ENCODE measurements at regions not wholly inside any gene's neighbourhood (a gene's known extent, or its start where the extent isn't known, plus 50 kb on each side); places are given as distances from the start of the nearest gene placed in this dataset.

DNA sequence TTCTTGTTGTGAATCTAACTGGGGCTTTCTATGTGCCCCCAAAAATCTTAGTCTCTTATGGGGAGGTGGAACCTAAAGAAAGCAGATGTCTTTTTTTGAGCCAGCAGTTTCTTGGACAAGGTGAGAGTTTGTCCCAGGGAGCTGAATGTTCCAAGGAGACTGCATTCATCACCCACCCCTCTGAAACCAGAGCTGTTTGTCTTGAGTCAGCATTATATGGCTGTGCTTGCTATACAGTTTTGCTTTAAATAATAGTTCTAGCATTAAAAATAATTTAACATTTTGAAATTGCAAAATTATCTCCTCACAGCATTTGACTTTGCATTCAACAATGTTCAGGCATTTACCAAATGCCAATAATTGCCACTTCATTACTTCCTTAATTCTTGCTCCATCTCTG, 813.3 kb downstream of the BCL11B start:
- H3K9me3 Mint-ChIP-seq (ENCODE audit: insufficient read depth) = peaks cover 4% of the 10 kb centered on the region
- ChIA-PET CTCF (no interaction called here), POLR2A (no interaction called here)

GRCh38 chr14:98462908-98463307, 809.1 kb downstream of the BCL11B start:
- ATAC-seq = no peak
- POLR2A ChIA-PET = no interaction called here
- no peak for DNase-seq
- Mint-ChIP-seq H3K27ac (no peak overlapping the region), H3K4me3 (no peak overlapping the region), H3K9me3 (ENCODE audit: insufficient read depth) (peaks cover 4% of the 10 kb centered on the region), H3K4me1 (ENCODE audit: low read depth) (no peaks in the 10 kb centered on the region), H3K27me3 (ENCODE audit: low read depth) (no peaks in the 10 kb centered on the region), H3K36me3 (ENCODE audit: low read depth) (no peaks in the 10 kb centered on the region)
- CTCF ChIA-PET = no interaction called here

More for the DNA sequence above, 813.3 kb downstream of the BCL11B start:
- no peak overlapping the region for H3K27ac Mint-ChIP-seq
- no peak overlapping the region for H3K4me3 Mint-ChIP-seq
- no peaks in the 10 kb centered on the region for H3K4me1 Mint-ChIP-seq (ENCODE audit: low read depth)
- ATAC-seq (no peak), DNase-seq (no peak)
- H3K36me3 Mint-ChIP-seq (ENCODE audit: low read depth) = no peaks in the 10 kb centered on the region
- H3K27me3 Mint-ChIP-seq (ENCODE audit: low read depth) = no peaks in the 10 kb centered on the region

DNA sequence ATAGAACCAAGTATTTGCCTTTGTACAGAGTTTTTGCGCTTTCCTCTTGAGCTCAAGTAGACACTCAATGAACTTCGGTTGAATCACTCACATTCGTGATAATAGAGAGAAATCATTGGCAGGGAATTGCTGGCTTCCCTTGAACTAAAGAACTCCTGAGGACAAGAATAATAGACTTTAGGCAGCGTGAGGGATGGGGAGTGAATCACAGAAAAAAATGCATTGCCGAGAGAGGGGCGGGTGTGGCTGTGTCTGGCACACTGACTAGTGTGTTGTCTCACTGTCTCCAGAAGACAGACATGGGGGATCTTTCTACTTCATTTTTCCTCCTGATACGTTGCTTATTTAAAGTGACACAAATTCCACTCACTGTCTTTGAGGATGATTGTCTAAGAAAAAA, 805.2 kb downstream of the BCL11B start:
- H3K4me3 Mint-ChIP-seq = no peak overlapping the region
- H3K27me3 Mint-ChIP-seq (ENCODE audit: low read depth) = no peaks in the 10 kb centered on the region
- no peak overlapping the region for H3K27ac Mint-ChIP-seq
- ChIA-PET POLR2A (no interaction called here), CTCF (no interaction called here)
- H3K4me1 Mint-ChIP-seq (ENCODE audit: low read depth) = peaks cover 4% of the 10 kb centered on the region
- H3K36me3 Mint-ChIP-seq (ENCODE audit: low read depth) = no peaks in the 10 kb centered on the region
- ATAC-seq = no peak
- no peaks in the 10 kb centered on the region for H3K9me3 Mint-ChIP-seq (ENCODE audit: insufficient read depth)
- DNase-seq = no peak

- ATAC-seq (no peak), DNase-seq (no peak)
- Mint-ChIP-seq H3K4me1 (ENCODE audit: low read depth) (peaks cover 4% of the 10 kb centered on the region), H3K27me3 (ENCODE audit: low read depth) (no peaks in the 10 kb centered on the region), H3K27ac (no peak overlapping the region), H3K4me3 (no peak overlapping the region), H3K36me3 (ENCODE audit: low read depth) (no peaks in the 10 kb centered on the region), H3K9me3 (ENCODE audit: insufficient read depth) (no peaks in the 10 kb centered on the region)
- CTCF ChIA-PET = no interaction called here
- POLR2A ChIA-PET = no interaction called here
These were observed 801.3 kb downstream of the BCL11B start for GRCh38 chr14:98470663-98471062.

GRCh38 chr14:98474900-98475299, 797.1 kb downstream of the BCL11B start:
- ChIA-PET POLR2A (no interaction called here), CTCF (no interaction called here)
- H3K9me3 Mint-ChIP-seq (ENCODE audit: insufficient read depth) = peaks cover 3% of the 10 kb centered on the region
- H3K27me3 Mint-ChIP-seq (ENCODE audit: low read depth) = no peaks in the 10 kb centered on the region
- H3K27ac Mint-ChIP-seq = no peak overlapping the region
- H3K4me3 Mint-ChIP-seq = no peak overlapping the region
- DNase-seq (no peak), ATAC-seq (no peak)
- H3K4me1 Mint-ChIP-seq (ENCODE audit: low read depth) = no peaks in the 10 kb centered on the region
- H3K36me3 Mint-ChIP-seq (ENCODE audit: low read depth) = no peaks in the 10 kb centered on the region

GRCh38 chr14:98477935-98478334, 794.1 kb downstream of the BCL11B start:
- Mint-ChIP-seq H3K4me3 (no peak overlapping the region), H3K27me3 (ENCODE audit: low read depth) (no peaks in the 10 kb centered on the region), H3K36me3 (ENCODE audit: low read depth) (no peaks in the 10 kb centered on the region), H3K9me3 (ENCODE audit: insufficient read depth) (peaks cover 6% of the 10 kb centered on the region), H3K4me1 (ENCODE audit: low read depth) (no peaks in the 10 kb centered on the region), H3K27ac (no peak overlapping the region)
- DNase-seq = no peak
- ChIA-PET POLR2A (no interaction called here), CTCF (no interaction called here)
- ATAC-seq = no peak

- H3K4me1 Mint-ChIP-seq (ENCODE audit: low read depth) = no peaks in the 10 kb centered on the region
- H3K9me3 Mint-ChIP-seq (ENCODE audit: insufficient read depth) = peaks cover 12% of the 10 kb centered on the region
- CTCF ChIA-PET = no interaction called here
- ATAC-seq = no peak
- no peaks in the 10 kb centered on the region for H3K36me3 Mint-ChIP-seq (ENCODE audit: low read depth)
- POLR2A ChIA-PET = no interaction called here
- H3K27me3 Mint-ChIP-seq (ENCODE audit: low read depth) = no peaks in the 10 kb centered on the region
- no peak overlapping the region for H3K4me3 Mint-ChIP-seq
- H3K27ac Mint-ChIP-seq = no peak overlapping the region
- DNase-seq = no peak
These were observed 782.9 kb downstream of the BCL11B start for GRCh38 chr14:98489115-98489514.

GRCh38 chr14:98494582-98494981, 777.4 kb downstream of the BCL11B start:
- Mint-ChIP-seq H3K27me3 (ENCODE audit: low read depth) (no peaks in the 10 kb centered on the region), H3K4me3 (no peak overlapping the region), H3K27ac (no peak overlapping the region), H3K36me3 (ENCODE audit: low read depth) (no peaks in the 10 kb centered on the region), H3K9me3 (ENCODE audit: insufficient read depth) (no peaks in the 10 kb centered on the region), H3K4me1 (ENCODE audit: low read depth) (no peaks in the 10 kb centered on the region)
- ChIA-PET CTCF (no interaction called here), POLR2A (no interaction called here)
- DNase-seq (no peak), ATAC-seq (no peak)

- no peaks in the 10 kb centered on the region for H3K27me3 Mint-ChIP-seq (ENCODE audit: low read depth)
- no peak for DNase-seq
- H3K27ac Mint-ChIP-seq = no peak overlapping the region
These were observed 773.7 kb downstream of the BCL11B start for GRCh38 chr14:98498019-98498885.

GRCh38 chr14:98501335-98501734, 770.7 kb downstream of the BCL11B start:
- DNase-seq (no peak), ATAC-seq (no peak)
- Mint-ChIP-seq H3K4me3 (no peak overlapping the region), H3K9me3 (ENCODE audit: insufficient read depth) (no peaks in the 10 kb centered on the region), H3K4me1 (ENCODE audit: low read depth) (no peaks in the 10 kb centered on the region), H3K27me3 (ENCODE audit: low read depth) (no peaks in the 10 kb centered on the region), H3K27ac (no peak overlapping the region), H3K36me3 (ENCODE audit: low read depth) (no peaks in the 10 kb centered on the region)
- CTCF ChIA-PET = no interaction called here
- POLR2A ChIA-PET = no interaction called here

More at GRCh38 chr14:98498019-98498885, 773.7 kb downstream of the BCL11B start:
- ChIA-PET POLR2A (no interaction called here), CTCF (no interaction called here)
- Mint-ChIP-seq H3K36me3 (ENCODE audit: low read depth) (no peaks in the 10 kb centered on the region), H3K9me3 (ENCODE audit: insufficient read depth) (no peaks in the 10 kb centered on the region), H3K4me3 (no peak overlapping the region), H3K4me1 (ENCODE audit: low read depth) (no peaks in the 10 kb centered on the region)
- no peak for ATAC-seq

DNA sequence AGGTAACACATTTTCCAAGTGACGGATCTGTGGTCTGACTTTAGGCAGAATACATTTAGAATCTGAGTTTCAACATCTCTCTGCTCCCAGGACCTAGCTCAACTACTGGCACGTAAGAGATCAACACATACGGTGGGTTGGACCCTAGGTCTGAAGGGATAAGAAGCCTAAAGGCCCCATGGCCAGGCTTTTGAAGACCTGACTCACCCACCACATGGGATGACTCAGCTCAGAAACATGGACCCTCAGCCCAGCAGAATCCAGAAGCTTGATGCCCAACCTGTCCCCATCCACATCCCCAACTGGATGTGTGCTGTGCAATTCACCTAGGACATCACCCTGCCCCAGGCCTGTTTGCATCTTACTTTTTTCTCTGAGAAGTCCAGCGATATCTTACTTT, 770.2 kb downstream of the BCL11B start:
- ATAC-seq (no peak), DNase-seq (no peak)
- H3K4me1 Mint-ChIP-seq (ENCODE audit: low read depth) = no peaks in the 10 kb centered on the region
- H3K4me3 Mint-ChIP-seq = no peak overlapping the region
- POLR2A ChIA-PET = no interaction called here
- no peaks in the 10 kb centered on the region for H3K9me3 Mint-ChIP-seq (ENCODE audit: insufficient read depth)
- H3K27ac Mint-ChIP-seq = no peak overlapping the region
- CTCF ChIA-PET = no interaction called here
- H3K36me3 Mint-ChIP-seq (ENCODE audit: low read depth) = no peaks in the 10 kb centered on the region
- no peaks in the 10 kb centered on the region for H3K27me3 Mint-ChIP-seq (ENCODE audit: low read depth)

GRCh38 chr14:98503086-98503815, 768.7 kb downstream of the BCL11B start:
- no peaks in the 10 kb centered on the region for H3K36me3 Mint-ChIP-seq (ENCODE audit: low read depth)
- H3K27ac Mint-ChIP-seq = no peak overlapping the region
- H3K4me1 Mint-ChIP-seq (ENCODE audit: low read depth) = no peaks in the 10 kb centered on the region
- DNase-seq (no peak), ATAC-seq (no peak)
- no peak overlapping the region for H3K4me3 Mint-ChIP-seq
- ChIA-PET POLR2A (no interaction called here), CTCF (no interaction called here)
- no peaks in the 10 kb centered on the region for H3K9me3 Mint-ChIP-seq (ENCODE audit: insufficient read depth)
- H3K27me3 Mint-ChIP-seq (ENCODE audit: low read depth) = no peaks in the 10 kb centered on the region

Data from activated CD8-positive, alpha-beta T cell treated with anti-CD3 and anti-CD28 coated beads, Interleukin-2, amount 10 ng/mL, durations not matched to agents 7 days and 5 days (primary cell).